Right lobe of liver (tissue), 6 donors: ENCODE measurements at regions not wholly inside any gene's neighbourhood (a gene's known extent, or its start where the extent isn't known, plus 50 kb on each side); places are given as distances from the start of the nearest gene placed in this dataset.
A peak's percentile ranks its signal among the peaks of the same experiment; 100 is the strongest.

Source experiments
- ATAC-seq, 4 donors: fragments of 200-7000 bp; cut with Tn5 transposase; one replicate each; pipeline ENCODE4 v1.9.1; 2020; ENCODE audit warnings: mild to moderate bottlenecking in 4 of 4, moderate library complexity in 4 of 4
- DNase-seq, 3 donors: peaks; one replicate each; pipeline ENCODE4 v3.0.0-alpha.2; 2020
- H3K27ac ChIP-seq, 3 donors: fragments of 200-600 bp; one replicate each; pipeline ENCODE4 v1.8.0; 2022
- H3K27me3 ChIP-seq, 2 donors: fragments of 200-600 bp; one replicate each; pipeline ENCODE4 v1.8.0; 2022
- H3K36me3 ChIP-seq, 4 donors: fragments of 200-600 bp; sonication (generic) in 1 of 4; one replicate each; pipeline versions ENCODE4 v1.5.1 to v1.8.0; 2017 to 2022; ENCODE audit warnings: control low read depth in 1 of 4
- H3K4me1 ChIP-seq, 4 donors: fragments of 200-600 bp; sonication (generic) in 1 of 4; one replicate each; pipeline versions ENCODE4 v1.5.1 to v1.8.0; 2017 to 2022; ENCODE audit warnings: control low read depth in 1 of 4
- H3K4me3 ChIP-seq, 3 donors: fragments of 200-600 bp; one replicate each; pipeline ENCODE4 v1.8.0; 2022
- H3K9me3 ChIP-seq, 4 donors: fragments of 200-600 bp; sonication (generic) in 1 of 4; one replicate each; pipeline versions ENCODE4 v1.5.1 to v1.8.0; 2017 to 2022; ENCODE audit warnings: control low read depth in 1 of 4
- POLR2A ChIP-seq: fragments of 450-650 bp; IDR thresholded peaks from one replicate; pipeline ENCODE4 v1.6.1; 2017; ENCODE audit warnings: antibody characterized with exemption, mild to moderate bottlenecking
- WGBS: methylation state at CpG from one replicate; pipeline ENCODE4 v1.1.6; 2018; ENCODE audit warnings: low coverage, low lambda C conversion rate; ENCODE audit not compliant: insufficient coverage; ENCODE audit errors: missing lambda C conversion rate; 5-methylcytosine and 5-hydroxymethylcytosine counted together
- intact Hi-C, 2 donors: fragments of 100-400 bp; cut with DNase I; formaldehyde crosslinking; loops; one replicate each; pipeline versions ENCODE4 v1.11.2 to v1.14.1; 2022
- TF ChIP-seq, protein P1 (sequence below), 4 donors: fragments of 200-600 bp in 3 of 4; fragments of 450-650 bp in 1 of 4; IDR thresholded peaks; one replicate each; pipeline versions ENCODE4 v1.5.1 to v1.8.0; 2016 to 2022; ENCODE audit warnings: antibody characterized with exemption in 4 of 4, mild to moderate bottlenecking in 2 of 4
- donor health status: DM: no; HTN: yes; CAD: no.
- donor health status: DM: no; HTN: no; CAD: no.
- donor health status: DM: no; HTN: no; CAD: no.
- donor health status: DM: no; HTN: yes; CAD: no.
- donor health status: DM: no; HTN: yes; CAD: no.

DNA sequence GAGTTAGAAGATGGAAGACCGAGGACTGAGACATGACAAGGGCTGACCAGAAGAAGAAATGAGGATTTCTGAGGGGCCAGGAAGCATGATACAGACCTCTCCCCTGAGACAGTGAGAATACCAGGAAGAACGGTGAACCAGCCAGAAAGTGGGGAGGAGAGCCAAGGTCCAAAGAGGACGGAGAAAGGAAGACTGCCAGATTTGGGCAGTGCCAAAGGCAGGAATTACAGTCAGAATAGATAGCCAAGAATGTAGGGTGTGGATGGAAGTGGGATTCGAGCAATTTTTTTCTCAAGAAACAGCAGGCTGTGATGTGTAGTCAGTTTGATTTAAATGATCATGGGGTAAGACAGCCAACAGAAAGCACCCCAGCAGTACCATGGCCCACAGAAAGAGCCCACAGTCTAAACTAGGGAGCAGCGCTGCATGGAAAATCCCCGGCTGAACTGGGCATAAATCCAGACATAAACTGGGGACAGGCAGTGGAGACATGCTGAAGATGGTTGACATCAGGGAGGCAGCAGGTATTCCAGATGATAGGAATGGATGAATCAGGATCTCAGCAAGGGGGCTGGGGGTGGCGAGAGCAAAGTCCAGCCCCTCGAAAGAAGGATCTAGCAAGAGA, 67.3 kb upstream of the BARX2 start:
- no peaks in the 10 kb centered on the region for H3K9me3 ChIP-seq
- peak in 2 of 3 donors; percentile 61 to 72 for DNase-seq
- intact Hi-C loops = no loop called here
- 33% methylated on average over 7 of the region's 8 CpGs for WGBS
- peaks cover 0 to 17% (median 6%) of the 10 kb centered on the region in 4 donors for H3K4me1 ChIP-seq
- no peaks in the 10 kb centered on the region for H3K27me3 ChIP-seq
- H3K27ac ChIP-seq = no peak overlapping the region
- peak; percentile 93 to 97 (median 94) for ATAC-seq
- H3K36me3 ChIP-seq = no peaks in the 10 kb centered on the region
- TF ChIP-seq POLR2A = no peak
- TF ChIP-seq, protein P1, sequence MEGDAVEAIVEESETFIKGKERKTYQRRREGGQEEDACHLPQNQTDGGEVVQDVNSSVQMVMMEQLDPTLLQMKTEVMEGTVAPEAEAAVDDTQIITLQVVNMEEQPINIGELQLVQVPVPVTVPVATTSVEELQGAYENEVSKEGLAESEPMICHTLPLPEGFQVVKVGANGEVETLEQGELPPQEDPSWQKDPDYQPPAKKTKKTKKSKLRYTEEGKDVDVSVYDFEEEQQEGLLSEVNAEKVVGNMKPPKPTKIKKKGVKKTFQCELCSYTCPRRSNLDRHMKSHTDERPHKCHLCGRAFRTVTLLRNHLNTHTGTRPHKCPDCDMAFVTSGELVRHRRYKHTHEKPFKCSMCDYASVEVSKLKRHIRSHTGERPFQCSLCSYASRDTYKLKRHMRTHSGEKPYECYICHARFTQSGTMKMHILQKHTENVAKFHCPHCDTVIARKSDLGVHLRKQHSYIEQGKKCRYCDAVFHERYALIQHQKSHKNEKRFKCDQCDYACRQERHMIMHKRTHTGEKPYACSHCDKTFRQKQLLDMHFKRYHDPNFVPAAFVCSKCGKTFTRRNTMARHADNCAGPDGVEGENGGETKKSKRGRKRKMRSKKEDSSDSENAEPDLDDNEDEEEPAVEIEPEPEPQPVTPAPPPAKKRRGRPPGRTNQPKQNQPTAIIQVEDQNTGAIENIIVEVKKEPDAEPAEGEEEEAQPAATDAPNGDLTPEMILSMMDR (IDR thresholded peaks at IDR 0.05) = no peak
- peak overlapping the region in 1 of 3 donors; percentile 26 for H3K4me3 ChIP-seq

DNA sequence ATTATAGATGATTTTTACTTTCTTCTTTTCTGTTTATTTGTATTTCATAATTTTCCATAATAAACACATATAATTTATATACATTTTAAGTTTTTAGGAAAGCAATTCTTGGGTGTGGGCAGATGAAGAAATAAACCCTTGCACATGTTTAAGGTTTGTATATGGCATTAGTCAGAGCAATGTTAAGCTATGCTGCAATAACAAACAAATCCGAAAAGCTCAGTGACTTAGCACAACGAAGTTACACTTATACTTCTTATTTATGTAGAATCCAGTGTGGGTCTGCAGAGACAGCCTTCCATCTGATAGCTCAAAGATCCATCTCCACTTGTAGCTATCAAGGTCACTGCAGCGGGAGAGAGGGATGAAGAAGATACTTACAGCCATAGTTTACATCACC, 68.5 kb upstream of the BARX2 start:
- Histone ChIP-seq H3K27ac (no peak overlapping the region), H3K36me3 (no peaks in the 10 kb centered on the region), H3K4me3 (no peak overlapping the region), H3K9me3 (no peaks in the 10 kb centered on the region), H3K4me1 (peaks cover 0 to 27% (median 9%) of the 10 kb centered on the region in 4 donors), H3K27me3 (no peaks in the 10 kb centered on the region)
- no peak for ATAC-seq
- 88% methylated on average over 3 of the region's 3 CpGs for WGBS
- no peak for TF ChIP-seq POLR2A
- TF ChIP-seq, protein P1 (IDR thresholded peaks at IDR 0.05) = no peak
- intact Hi-C loops = no loop called here
- no peak for DNase-seq

DNA sequence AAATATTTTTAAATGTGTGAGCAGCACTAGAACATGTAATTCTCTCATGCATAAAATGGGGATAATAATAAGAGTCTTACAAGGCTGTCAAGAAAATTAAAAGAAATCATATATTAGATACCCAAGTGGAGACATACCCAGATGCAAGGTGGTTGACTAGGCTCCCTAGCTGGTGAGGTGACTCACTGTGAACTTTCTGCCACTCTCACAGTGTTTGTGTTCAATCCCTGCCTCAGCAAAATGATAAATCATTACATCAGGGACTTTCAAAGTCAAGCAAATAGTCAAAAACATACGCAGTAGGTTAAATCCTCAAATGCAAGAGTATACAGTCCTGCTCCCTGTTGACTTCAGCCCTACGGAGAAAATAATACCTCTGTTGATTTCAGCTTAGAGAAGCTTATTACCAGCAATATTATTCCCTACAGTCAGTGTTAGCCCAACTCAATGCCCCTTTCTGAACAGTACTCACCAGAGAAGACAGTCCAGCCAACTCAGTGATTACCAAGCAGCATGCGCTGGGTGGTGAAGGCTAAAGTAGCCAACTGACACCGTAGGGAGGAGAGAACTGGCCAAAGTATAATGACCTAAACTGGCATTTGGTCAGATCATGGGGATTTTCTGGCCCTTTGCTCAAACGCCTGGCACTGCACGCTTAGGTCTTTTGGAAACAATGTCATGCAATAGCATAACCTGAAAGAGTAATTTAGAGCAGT, 73.1 kb upstream of the BARX2 start:
- Histone ChIP-seq H3K4me3 (peak overlapping the region in 1 of 3 donors; percentile 19), H3K36me3 (no peaks in the 10 kb centered on the region), H3K27ac (peak overlapping the region in 2 of 3 donors; percentile 14 to 79), H3K4me1 (peaks cover 0 to 25% (median 6%) of the 10 kb centered on the region in 4 donors), H3K27me3 (no peaks in the 10 kb centered on the region), H3K9me3 (no peaks in the 10 kb centered on the region)
- DNase-seq = peak; percentile 50 to 84 (median 71)
- ATAC-seq = peak; percentile 96 to 99 (median 98)
- TF ChIP-seq, protein P1 (IDR thresholded peaks at IDR 0.05) = no peak
- TF ChIP-seq POLR2A = no peak
- intact Hi-C loops = no loop called here
- WGBS = 39% methylated on average over 6 of the region's 6 CpGs

DNA sequence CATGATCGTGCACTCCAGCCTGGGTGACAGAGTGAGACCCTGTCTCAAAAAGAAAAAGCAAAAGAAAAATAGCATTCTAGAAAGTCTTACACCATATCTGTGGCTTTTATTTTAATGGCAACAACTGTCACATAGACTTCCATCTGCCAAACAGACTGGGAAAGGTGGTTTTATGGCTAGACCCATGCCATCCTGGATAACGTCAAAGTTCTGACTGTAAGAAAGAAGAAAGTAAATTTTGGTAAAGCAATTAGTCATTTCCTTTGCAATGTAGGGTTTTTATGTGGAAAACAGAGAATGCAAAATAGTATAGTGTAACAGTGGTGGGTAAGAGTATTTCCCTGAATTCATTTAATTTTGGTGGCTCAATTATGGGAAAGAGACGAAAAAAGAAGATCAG, 75.5 kb upstream of the BARX2 start:
- intact Hi-C loops = no loop called here
- no peak for ATAC-seq
- WGBS = 68% methylated on average over 3 of the region's 3 CpGs

More for the DNA sequence above, 75.5 kb upstream of the BARX2 start:
- no peak for DNase-seq
- no peaks in the 10 kb centered on the region for H3K36me3 ChIP-seq
- H3K27me3 ChIP-seq = no peaks in the 10 kb centered on the region
- peaks cover 0 to 25% (median 5%) of the 10 kb centered on the region in 4 donors for H3K4me1 ChIP-seq
- H3K4me3 ChIP-seq = no peak overlapping the region
- TF ChIP-seq, protein P1 (IDR thresholded peaks at IDR 0.05) = no peak
- no peak for TF ChIP-seq POLR2A
- no peak overlapping the region for H3K27ac ChIP-seq
- no peaks in the 10 kb centered on the region for H3K9me3 ChIP-seq
